ENCODE measurements at regions not wholly inside any gene's neighbourhood (a gene's known extent, or its start where the extent isn't known, plus 50 kb on each side); places are given as distances from the start of the nearest gene placed in this dataset.

DNA sequence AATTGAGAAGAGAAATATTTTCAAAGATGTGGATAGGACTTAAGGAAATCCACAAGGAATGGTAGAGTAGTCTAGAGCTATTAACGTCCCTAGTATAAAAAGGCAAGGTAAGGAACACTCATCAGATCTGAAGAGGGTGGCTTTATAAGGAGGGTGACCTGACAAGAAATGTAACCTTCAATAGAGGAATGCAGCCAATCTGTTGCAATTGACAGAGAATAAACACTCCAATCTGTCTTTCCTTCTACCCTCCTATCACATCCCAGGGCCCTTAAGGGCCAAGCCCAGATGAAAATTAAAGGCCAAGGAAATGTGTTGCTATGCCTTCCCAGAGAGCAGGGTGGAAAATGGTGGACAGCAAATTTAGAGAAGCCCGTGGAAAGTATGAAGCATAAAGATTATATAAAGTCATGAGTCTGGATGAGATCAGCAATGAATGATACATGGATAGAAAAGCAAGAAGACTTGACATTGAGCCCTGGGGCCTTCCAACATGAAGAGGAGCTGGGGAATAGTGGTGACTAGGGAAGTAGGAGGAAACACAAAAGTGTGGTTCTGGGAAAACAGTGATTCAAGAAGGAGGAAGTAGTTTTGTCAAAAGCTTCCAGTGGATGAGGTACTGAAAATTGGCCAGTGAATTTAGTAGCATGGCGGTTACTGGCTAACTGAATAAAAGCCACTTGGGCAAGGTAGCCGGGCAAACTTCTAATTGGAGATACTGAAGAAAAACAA is 270.6 kb upstream of the TANK start:
- DNase-seq, result no peak

DNA sequence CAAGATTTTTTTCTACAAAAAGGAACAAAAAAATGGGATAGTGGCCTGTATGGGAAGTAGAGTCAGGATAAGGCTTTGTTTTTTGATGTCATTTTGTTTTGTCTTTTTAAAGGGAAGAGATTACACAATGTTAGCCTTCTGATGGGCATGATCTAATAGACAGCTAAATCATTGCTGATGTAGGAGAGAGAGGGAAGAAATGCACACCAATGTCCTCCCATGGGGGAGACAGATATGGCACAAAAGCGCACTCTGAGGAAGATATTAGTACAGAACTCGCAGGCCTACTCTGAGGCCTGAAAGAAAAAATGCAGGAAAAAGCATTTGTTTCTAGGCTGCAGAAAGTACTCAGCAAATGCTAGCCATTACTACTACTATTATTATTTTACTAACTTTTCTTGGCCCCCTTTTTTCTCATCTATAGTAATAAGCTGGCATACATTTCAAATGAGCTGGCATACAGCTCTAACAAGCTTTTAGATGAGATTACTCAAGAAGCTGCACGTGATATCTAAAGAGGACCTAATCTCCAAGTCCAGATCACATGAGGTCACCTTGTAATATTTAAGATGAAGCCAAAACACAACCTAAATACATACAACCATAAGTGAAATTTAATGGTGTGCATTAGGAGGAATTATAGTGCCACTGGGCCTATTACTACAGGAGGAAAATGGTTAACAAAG is 269.4 kb upstream of the TANK start:
- DNase-seq, result no peak

DNA sequence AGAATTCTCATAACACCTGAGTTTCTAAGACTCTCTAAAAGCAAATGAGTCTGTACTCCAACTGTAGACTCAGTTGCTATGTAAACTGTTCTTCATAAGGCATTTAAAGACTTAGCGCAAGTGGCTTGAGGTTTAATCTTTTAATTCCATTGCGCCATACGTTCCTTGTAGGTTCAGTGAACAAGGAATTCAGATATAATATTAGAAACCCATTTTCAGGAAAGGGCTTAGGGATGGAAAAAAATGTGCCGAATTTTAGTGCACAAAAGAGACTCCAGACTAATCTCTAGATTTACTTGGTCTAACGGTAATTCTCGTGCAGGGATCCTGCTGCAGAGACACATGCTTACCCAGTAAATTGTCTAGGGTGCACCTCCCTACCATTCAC is 268.9 kb upstream of the TANK start:
- DNase-seq, result no peak

DNA sequence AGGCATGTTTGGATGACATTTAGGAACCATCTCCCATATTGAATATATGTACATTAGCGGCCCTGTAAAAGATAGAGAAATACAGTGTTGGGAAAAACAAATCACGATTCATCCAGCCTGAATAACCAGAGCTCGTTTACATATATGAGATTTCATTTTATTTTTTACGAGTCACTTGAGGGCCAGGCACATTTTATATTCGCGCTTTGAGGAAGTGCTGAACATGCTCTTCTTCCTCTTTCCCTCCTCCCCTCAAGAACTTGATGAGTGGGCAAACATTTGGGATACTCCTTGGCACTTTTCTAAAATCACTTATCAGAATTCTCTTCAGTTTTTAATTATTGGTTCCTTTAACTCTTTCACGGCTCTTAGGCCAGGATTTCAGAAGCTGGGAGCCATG is 268.0 kb upstream of the TANK start:
- no peak for DNase-seq

DNA sequence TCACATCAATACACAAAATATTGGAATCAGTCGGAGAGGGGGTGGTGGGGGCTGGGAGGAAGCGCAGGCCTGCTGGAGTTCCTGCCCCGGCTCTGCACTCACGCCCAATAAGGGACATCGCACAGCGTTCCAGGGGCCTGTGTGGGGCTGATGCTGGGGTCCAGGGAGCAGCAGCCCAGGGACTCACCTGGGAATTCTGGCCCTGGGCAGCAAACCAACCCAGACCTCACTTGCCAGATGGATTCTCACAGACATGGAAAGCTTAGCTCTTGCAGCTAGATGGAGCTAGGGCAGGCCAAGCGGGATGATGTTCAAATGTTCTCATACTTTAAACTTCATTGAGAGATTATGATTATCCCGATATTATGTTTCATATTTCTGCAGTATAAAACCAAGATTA is 266.6 kb upstream of the TANK start:
- no peak for DNase-seq

DNA sequence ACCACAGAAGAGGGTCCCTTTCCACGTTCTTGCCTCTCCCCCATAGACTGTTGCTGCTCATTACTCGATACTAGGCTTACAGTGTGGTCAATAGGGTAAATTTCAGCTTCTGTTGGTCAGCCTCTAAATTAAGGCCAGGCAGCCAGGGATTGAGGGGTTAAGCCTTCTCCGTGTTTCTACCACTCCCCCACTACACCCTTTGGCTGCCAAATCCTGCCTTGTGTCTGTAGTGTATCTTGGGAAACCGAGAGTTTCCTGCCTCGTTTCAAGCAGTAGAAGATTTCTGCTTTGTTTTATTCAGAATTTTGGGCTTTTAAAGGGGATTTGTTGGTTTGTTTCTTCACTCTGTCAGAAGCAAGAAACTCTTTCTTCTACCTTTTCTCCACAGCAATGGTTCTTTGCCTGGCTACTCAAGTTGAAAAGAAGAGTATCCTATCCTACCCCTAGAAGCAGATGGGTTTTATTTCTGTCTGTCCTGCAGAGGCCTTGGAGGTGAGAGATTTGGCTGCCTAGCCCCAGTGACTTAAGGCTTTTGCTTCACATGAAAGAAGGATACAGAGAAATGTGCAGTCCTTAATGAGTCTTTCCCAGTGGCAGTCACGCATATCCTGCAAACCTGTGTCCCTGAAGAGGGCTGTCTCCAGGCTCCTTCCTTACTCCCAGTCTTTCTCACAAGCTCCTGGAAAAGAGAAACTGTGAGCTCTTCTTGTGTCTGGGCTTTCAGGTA is 261.5 kb upstream of the TANK start:
- no peak for DNase-seq

DNA sequence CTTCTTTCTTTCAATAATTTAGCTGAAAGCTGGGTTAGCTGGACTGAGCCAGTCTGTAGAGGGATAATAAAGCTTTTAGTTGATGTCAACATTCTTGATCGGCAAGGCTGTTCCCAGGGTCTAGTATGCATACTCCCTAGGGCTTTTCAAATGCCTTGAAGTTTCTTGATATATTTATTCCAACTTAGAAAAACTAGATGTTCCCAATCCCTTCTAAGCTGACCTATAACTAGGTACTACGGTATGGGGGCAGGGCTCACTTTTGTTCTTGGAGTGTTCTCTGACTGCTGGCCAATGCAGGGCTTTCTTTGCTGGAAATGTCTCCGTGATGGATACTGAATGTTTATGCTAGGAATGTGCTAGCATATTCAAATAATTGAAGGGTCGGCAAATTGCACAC is 258.6 kb upstream of the TANK start:
- no peak for DNase-seq

DNA sequence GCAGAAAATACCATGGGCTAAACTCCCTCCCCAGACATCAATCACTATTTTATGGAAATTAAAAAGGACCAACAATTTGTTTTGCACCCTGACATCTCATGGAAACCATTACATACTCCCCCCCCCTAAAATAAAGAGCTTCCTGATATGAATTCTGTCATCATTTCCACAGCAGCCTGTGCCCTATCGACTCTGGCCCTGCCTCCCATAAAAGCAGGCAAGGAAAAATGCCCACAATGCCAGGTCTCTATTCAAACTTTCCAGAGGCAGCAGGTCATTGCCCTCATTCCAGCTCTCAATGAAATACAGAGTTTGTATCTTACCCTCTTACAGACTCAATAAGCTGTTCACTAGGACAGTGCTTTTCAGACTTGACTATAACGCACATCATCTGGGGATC is 254.4 kb upstream of the TANK start:
- DNase-seq, result no peak

DNA sequence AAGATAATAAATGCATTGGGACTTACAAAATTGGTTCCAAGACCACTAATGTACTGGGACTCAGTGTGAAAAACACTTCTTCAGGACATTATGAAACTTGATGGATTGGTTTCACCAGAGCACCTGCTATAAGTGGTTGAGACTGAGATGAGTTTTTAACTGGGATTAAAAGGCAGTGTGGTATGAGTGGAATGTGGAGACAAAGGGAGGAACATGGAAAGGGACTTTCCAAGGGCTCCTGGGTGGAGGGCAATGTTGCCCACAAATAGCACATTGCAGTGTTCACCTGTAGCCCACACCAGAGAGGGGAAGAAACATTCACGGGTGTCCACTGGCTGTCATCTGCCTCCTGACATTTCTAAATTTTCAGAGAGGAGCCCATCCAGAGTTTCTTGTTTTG is 253.3 kb upstream of the TANK start:
- no peak for DNase-seq

DNA sequence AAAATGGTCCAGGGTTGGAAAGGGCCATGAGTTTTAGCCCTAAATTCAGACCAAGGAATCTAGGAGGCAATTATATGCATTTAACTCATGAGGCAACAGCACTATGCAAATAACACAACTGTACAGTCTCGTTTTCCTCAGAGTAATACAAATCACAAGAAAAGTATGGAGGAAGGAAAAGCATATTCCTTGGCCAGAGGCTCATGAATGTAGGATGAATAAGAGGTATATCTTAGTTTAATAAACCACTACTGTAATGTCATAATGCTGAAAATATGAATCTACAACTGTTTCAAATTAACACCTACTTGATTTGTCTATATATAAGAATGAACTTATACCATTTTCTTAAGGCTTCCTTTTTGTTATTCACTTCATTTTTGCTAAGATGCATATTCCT is 252.5 kb upstream of the TANK start:
- no peak for DNase-seq

DNA sequence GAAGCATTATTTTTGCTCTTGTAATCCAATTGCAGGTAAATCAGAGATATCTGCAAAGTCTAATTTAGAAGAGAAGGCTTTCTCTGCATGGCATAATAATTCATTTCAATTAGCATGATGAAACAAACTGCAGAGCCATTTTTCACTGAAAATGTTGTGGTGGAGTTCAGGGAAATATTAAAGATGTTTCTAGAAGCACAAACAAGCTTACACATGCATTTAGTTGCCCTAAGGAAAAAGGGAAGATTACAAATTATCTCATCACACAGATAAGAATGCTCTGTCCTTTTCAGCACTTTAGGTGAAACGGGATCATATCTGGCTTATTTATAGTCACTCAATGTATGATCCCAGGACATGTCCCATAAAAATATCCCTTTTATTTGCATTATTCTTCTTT is 252.1 kb upstream of the TANK start:
- no peak for DNase-seq

DNA sequence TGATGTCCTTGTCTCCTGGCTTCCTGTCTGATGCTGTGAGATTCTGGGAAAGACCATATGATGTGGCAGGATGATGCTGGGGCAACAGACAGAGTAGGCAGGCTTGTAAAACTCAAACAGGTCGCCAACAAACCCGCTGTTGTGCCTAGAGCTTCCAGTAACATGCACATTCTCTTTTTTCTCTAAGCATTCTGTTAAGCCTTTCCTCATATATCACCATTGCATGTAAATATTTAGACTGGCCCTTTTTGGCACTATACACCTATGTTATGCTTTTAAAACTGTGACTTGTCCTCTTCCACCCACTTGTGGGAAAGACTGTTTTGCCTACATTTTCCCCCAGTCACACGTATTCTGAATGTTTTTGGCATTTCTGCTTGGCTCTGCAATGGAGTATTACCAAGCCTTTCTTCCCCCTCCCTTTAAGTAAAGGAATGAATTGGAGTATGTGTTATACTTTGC is 250.4 kb upstream of the TANK start:
- no peak for DNase-seq

DNA sequence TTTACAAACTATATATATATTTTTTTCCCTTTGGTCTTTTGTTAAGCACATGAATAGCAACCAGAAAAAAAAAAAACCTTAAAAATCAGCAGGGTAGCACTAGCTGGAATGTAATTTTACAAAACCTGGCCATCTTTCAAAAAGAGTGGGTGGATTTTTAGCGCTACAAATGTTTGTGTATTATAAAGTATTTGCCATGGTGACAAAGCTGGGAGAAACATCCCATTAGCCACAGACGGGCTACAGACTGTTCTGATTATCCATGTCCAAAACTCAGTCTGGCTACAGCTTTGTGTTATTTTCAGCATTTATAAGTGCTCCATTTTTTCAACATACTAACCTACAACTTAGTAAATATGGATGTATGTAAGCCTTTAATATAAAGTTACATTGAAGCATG is 249.5 kb upstream of the TANK start:
- no peak for DNase-seq

DNA sequence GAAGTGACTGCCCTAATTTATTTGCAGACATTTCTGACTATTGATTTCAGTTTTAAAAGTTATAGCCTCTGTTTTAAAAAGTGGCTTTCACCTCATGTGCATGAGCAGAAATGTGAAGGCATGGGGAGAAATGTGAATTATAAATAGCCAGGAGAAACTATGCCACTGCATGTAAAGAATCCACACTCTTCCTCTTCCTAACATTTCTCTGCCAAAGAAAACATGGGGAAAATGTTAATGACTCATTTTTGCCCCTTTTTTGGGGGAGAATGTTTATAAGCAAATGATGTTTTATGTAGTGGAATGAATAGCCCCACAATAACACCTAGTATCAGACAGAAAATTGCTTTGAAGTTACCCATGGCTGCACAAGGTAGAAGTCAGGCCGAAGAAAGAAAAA is 249.0 kb upstream of the TANK start:
- no peak for DNase-seq

DNA sequence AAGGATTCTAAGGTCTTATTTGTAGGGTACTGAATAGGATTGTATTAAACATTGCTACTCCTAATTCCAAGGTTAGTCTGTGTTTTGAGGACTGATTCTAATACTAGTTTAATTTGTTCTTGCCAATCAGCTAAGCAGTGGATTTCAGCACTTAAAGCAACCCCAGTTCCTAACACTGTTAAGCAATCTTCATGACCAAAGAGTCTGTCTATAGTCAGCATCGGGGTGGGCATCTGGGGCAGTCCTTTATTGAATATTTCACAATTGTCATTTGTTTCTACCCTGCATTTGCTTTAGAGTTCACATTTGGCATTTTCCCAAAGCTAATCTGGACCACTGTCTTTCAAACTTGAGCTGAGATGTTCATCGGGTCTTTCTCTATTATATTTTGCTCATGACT is 248.0 kb upstream of the TANK start:
- no peak for DNase-seq

DNA sequence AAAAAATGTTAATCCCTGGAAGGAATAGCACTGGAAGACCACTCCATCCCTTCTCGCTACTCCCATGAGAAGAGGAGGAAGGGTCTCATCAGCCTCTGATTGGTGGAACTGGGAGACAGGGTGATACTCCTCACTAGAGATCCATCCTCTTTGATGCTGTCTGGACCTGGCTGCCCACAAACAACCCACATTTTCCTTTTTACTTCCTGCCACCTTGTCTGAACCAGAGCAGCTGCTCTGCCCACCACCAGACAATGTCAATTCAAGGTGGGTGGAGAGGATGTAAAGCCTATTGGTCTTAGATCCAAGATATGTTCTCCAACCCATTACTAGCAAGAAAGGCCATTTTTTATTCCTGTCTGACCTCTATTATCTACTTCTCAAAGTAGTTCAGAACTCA is 246.9 kb upstream of the TANK start:
- DNase-seq, result no peak

DNA sequence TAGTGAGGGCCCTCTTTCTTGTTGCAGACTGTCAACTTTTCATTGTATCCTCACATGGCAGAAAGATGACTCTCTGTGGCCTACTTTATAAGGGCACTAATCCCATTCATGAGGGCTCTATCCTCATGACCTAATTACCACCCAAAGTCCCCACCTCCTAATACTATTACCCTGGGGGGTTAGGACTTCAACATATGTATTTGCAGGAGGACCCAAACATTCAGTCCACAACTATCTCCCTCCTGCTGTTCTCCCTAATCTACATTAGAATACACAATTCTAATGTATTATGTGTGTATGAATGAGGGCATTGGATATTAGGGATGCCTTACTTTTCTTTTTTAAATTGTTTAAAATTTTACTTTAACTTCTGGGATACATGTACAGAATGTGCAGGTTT is 246.0 kb upstream of the TANK start:
- DNase-seq, result no peak

DNA sequence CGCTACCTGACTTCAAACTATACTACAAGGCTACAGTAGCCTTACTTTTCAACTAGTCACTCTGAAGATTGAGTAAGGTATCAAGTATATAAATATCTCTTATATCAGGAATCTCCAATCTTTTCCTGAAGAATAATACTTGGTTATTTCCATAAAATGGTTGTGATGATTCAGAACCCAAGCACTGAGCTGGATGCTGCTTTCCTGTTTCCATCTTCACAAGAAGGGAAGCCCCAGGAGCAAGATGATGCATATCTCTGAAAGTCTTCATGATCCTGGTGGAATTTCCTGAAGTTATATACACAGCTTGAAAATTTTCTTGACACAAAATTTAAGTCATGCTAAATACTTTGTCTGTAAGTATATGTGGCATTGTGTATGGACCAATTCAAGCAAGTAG is 243.9 kb upstream of the TANK start:
- DNase-seq, result no peak

DNA sequence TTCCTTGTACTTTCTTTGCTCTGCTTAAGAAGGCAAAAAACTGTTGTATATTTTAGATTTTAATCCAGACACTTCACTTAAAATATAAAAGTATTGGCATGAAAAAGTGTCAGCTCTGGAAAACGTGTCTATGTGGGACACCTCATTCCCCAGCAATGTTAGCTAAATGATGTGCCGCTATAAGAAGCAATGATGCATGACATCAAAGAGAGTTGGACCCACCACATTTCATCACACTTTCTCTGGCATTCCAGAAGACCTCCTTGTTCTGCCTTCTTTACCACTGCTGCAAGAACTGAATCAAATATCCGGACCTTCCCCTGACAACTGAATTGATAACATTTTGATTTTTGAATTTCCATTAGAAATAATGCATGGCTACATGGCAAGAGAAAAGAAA is 242.4 kb upstream of the TANK start:
- DNase-seq, result no peak

DNA sequence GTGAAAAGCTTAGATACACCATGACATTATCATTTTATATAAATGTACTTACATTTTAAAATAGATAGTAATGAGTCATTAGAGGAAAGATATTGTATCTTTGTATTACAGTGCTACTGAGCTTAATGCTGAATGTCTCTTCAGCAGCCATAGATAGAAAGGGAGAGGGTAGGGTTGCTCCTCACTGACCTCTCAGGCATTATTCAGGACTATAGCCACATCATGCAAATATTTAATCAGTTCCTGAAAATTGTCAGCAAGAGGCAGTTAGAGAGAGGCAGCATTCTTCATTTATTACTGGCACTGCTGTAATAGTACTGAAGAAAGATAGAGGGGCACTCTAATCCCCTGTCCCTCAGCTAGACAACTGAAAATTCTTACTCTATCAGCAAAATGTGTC is 242.0 kb upstream of the TANK start:
- no peak for DNase-seq

DNA sequence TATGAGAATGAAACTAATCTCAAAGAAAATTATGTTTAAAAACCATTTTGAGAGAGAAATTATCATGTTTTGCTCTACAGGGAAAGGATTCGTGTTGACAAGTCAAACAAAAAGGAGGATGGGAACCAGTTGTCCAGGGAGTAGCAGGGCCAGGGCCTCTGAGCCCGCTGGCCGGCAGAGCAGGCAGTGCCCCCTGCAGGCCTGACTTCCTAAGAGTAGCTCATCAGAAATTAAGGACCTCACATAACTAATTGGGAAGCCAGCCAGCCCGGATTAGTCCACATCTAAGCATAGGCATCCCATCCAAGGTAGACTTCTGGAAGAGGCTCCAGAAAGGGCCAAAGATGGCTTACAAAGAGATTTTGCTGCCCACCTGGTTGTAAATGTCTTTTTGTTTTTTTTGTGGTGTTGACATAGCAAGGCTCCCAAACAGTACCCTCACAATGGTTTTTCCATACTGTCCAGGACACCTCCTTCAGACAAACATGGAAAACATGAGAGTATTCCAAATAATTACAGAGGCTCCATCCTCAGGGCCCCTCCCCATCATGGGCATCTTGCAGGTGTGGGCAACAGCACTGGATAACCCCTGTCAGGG is 241.2 kb upstream of the TANK start:
- peak; percentile 21 for DNase-seq

DNA sequence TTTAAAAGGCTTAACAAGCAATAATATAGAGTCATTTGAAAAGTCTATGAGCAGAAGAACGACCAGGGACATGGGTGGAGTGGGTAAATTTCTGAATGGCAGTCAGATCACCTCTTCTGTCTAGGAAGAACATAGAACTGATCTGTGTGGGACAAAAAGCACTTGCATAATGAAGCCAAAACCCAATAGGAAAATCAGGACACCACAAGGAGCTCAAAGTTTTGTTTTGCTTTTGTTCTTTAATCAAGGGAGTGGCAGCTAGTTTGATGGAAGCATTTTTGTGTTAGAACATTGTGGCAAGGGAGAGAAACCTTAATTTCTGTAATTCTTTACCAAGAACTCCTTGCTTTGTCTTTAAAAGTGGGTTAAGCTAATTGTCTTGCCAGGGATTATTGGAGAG is 240.2 kb upstream of the TANK start:
- DNase-seq, result no peak

DNA sequence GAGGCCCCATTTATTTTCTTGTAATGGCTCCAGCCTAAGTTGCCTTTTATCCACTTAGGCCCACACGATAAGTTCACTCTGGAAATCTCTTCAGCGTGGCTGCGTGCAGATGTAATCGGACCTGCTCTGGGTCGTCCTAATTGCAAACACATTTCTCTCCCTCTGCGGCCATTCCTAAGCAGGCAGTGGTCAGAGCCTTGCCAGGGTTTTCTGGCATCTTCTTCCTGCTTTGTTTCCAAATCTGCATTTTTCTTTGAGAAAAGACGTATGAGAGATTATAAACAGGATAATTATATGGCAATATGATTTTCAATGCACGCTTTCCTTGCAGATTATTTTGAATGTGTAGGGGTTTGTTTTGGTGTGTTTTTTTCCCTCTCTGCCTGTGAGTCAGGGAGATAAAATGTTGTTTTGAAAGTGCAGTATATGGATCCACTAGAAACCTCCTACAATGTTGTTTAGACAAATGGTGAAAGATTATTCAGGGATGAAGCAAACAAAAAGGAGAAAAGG is 239.4 kb upstream of the TANK start:
- DNase-seq, result no peak

Data from activated naive CD4-positive, alpha-beta T cell treated with Interleukin-2 at 50 U/mL for 16 hours (primary cell).